NT2/D1 (cell line): ENCODE measurements at regions not wholly inside any gene's neighbourhood (a gene's known extent, or its start where the extent isn't known, plus 50 kb on each side); places are given as distances from the start of the nearest gene placed in this dataset.

Experiments used
- DNase-seq: peaks from one replicate; pipeline ENCODE4 v3.0.0-alpha.2; 2011; ENCODE audit warnings: low read depth, low spot score
- H3K27me3 ChIP-seq: 2 replicates; pipeline ENCODE4 v1.6.0; 2011; ENCODE audit warnings: mild to moderate bottlenecking; ENCODE audit not compliant: insufficient read length, insufficient read depth
- H3K36me3 ChIP-seq: 2 replicates; pipeline ENCODE4 v1.6.1; 2011; ENCODE audit warnings: mild to moderate bottlenecking, low read length, mixed read lengths; ENCODE audit not compliant: insufficient read depth, insufficient read length
- H3K4me1 ChIP-seq: 2 replicates; pipeline ENCODE4 v1.5.1; 2011; ENCODE audit not compliant: insufficient read depth, insufficient read length
- H3K4me3 ChIP-seq: 2 replicates; pipeline ENCODE4 v1.5.1; 2011; ENCODE audit warnings: low read depth; ENCODE audit not compliant: insufficient read length
- H3K9ac ChIP-seq: 2 replicates; pipeline ENCODE4 v1.6.0; 2011; ENCODE audit warnings: low read depth; ENCODE audit not compliant: insufficient read length
- H3K9me3 ChIP-seq: 2 replicates; pipeline ENCODE4 v1.5.1; 2011; ENCODE audit warnings: mild to moderate bottlenecking, low read length; ENCODE audit not compliant: insufficient read depth
- SUZ12 ChIP-seq: IDR thresholded peaks from 2 replicates; pipeline ENCODE4 v1.6.1; 2011; ENCODE audit not compliant: insufficient read length, insufficient read depth; ENCODE audit errors: extremely low read depth
- YY1 ChIP-seq: IDR thresholded peaks from 2 replicates; pipeline ENCODE4 v1.6.1; 2011; ENCODE audit not compliant: insufficient read length, insufficient read depth
- ZNF274 ChIP-seq: IDR thresholded peaks from 2 replicates; pipeline ENCODE4 v1.6.1; 2011; ENCODE audit warnings: mild to moderate bottlenecking, low read depth, low read length

- Histone ChIP-seq H3K36me3 (no peaks in the 10 kb centered on the region), H3K4me1 (peaks cover 12% of the 10 kb centered on the region), H3K4me3 (no peak overlapping the region), H3K9ac (no peak overlapping the region), H3K27me3 (no peaks in the 10 kb centered on the region), H3K9me3 (no peaks in the 10 kb centered on the region)
- no peak for TF ChIP-seq SUZ12
- TF ChIP-seq YY1: no peak
- no peak for TF ChIP-seq ZNF274
- no peak for DNase-seq
Observed at GRCh38 chr11:134574947-134575346, 162.9 kb upstream of the B3GAT1 start.

- Histone ChIP-seq H3K9ac (no peak overlapping the region), H3K4me3 (no peak overlapping the region), H3K4me1 (peaks cover 8% of the 10 kb centered on the region), H3K36me3 (no peaks in the 10 kb centered on the region), H3K9me3 (no peaks in the 10 kb centered on the region), H3K27me3 (no peaks in the 10 kb centered on the region)
- no peak for DNase-seq
- TF ChIP-seq YY1 (no peak), SUZ12 (no peak), ZNF274 (no peak)
Observed at GRCh38 chr11:134574425-134574824, 162.4 kb upstream of the B3GAT1 start.

DNA sequence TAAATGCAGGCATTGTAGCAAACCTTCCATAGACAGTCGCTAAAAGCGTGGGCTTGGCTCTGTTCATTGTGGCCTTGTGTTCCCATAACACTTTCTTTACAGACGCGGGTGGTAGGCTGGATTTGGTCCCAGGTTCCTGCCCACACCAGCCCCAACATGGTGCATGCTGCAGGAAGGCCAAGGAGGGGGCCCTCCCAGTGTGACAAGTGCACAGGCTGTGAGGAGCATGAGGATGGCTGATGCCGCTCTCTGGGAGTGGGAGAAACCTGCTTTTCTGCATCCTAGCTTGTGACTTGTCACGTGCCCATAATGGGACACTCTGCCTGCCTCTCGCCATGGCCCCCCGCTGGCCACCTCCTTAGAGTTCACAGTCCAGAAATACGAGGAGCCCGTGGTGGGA lies 161.8 kb upstream of the B3GAT1 start:
- no peaks in the 10 kb centered on the region for H3K27me3 ChIP-seq
- H3K36me3 ChIP-seq: no peaks in the 10 kb centered on the region
- H3K4me3 ChIP-seq: no peak overlapping the region
- H3K4me1 ChIP-seq: peaks cover 4% of the 10 kb centered on the region
- DNase-seq: no peak
- TF ChIP-seq YY1 (no peak), SUZ12 (no peak), ZNF274 (no peak)
- no peak overlapping the region for H3K9ac ChIP-seq
- H3K9me3 ChIP-seq: no peaks in the 10 kb centered on the region

DNA sequence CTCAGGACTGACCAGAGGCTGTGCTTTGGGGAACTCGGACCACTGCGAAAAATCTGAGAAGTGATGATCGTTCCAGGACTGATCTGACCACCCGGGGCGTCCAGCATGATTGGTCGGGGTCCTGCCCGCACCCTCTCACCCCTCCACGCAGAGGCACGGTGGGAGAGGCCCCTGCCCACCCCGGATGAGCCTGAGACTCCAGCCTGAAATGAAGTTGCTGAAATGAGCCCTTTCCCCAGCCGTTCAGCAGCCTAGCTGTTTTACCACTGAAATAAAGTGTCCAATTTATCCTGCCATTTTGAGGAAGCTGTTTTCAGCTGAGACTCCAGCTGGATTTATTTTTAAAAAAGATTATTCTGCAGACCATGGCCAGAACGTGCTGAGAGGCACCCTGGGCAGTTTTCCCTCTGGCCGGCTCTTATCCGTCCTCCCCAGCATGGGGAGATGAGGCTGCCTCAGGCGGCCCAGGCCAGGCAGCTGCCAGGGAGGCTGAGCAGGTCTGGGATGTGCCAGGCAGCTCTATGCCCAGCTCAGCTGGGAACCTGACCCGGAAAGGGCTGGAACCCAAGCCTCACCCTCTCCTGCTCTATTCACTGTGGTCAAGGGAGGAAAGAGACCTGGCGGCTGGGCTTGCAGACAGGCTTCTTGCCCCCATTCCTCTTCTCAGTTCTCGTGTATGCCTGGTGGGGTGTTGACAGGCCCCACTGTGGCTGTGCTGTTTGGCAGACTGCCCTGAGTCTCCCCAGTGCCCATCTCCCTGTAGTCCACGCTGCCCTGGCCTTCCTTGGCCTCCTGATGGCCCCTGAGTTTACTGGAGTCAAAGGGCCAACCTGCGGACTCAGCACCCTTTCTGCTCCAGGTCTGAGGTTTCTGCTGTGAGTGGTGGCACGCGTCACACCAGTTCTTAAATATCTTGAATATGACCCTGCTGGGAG lies 161.0 kb upstream of the B3GAT1 start:
- no peaks in the 10 kb centered on the region for H3K27me3 ChIP-seq
- no peak overlapping the region for H3K4me3 ChIP-seq
- H3K9ac ChIP-seq: no peak overlapping the region
- H3K36me3 ChIP-seq: no peaks in the 10 kb centered on the region
- DNase-seq: no peak
- H3K9me3 ChIP-seq: no peaks in the 10 kb centered on the region
- TF ChIP-seq YY1 (no peak), ZNF274 (no peak), SUZ12 (no peak)
- H3K4me1 ChIP-seq: peaks cover 4% of the 10 kb centered on the region

DNA sequence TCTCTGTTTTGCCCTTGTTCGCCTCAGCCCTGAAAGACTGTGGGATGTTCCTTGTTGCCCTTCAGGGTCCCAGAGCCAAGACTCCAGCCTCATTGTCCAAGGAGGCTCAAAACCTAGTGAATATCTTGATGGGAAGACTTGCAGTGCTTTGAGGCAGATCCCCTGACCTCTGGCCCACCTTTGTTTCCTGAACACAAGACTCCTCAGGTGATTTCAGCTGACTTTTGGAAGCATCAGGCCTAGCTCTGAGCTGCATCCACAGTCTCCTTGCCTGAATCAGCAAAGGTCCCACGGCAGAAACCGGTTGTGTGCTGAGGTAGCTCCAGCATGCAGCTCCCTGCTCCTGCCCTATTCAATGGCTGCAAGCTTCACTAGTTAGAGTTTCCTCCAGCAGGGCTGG lies 159.3 kb upstream of the B3GAT1 start:
- H3K9ac ChIP-seq: no peak overlapping the region
- no peak overlapping the region for H3K4me3 ChIP-seq
- H3K27me3 ChIP-seq: no peaks in the 10 kb centered on the region
- DNase-seq: no peak
- TF ChIP-seq SUZ12 (no peak), ZNF274 (no peak), YY1 (no peak)
- no peaks in the 10 kb centered on the region for H3K36me3 ChIP-seq
- H3K4me1 ChIP-seq: peaks cover 4% of the 10 kb centered on the region
- no peaks in the 10 kb centered on the region for H3K9me3 ChIP-seq

DNA sequence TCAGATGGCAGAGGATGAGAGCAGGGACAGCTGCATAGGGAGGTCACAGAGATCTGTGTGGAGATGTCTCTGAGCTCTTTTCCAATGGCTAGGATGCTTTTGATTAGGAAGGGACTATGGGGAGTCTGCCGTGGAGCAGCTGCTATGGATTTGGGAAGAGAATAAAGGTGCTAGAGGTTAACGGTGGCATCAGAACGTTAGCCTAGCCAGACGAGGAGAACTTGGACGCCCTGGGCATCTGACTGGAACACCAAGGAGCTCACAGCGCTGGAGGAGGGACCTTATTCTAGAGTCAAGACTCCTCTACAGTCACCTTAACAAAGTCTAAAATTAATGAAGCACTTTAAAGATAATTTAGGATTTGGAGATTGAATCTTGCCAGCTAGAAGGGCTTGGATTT lies 157.2 kb upstream of the B3GAT1 start:
- H3K9ac ChIP-seq: no peak overlapping the region
- no peak overlapping the region for H3K4me3 ChIP-seq
- TF ChIP-seq ZNF274: no peak
- TF ChIP-seq YY1: no peak
- no peak for TF ChIP-seq SUZ12
- H3K9me3 ChIP-seq: no peaks in the 10 kb centered on the region
- no peaks in the 10 kb centered on the region for H3K27me3 ChIP-seq
- H3K4me1 ChIP-seq: peaks cover under 1% of the 10 kb centered on the region
- no peaks in the 10 kb centered on the region for H3K36me3 ChIP-seq
- DNase-seq: no peak

GRCh38 chr11:134566311-134566710 lies 154.3 kb upstream of the B3GAT1 start:
- Histone ChIP-seq H3K36me3 (no peaks in the 10 kb centered on the region), H3K9ac (no peak overlapping the region), H3K9me3 (no peaks in the 10 kb centered on the region), H3K4me3 (no peak overlapping the region), H3K27me3 (no peaks in the 10 kb centered on the region), H3K4me1 (peaks cover 2% of the 10 kb centered on the region)
- no peak for DNase-seq
- TF ChIP-seq SUZ12 (no peak), YY1 (no peak), ZNF274 (no peak)
